Gastrocnemius medialis (tissue), 4 donors: ENCODE measurements at regions not wholly inside any gene's neighbourhood (a gene's known extent, or its start where the extent isn't known, plus 50 kb on each side); places are given as distances from the start of the nearest gene placed in this dataset.
"Not testable (repeated sequence)": the region's sequence is repeated elsewhere in the genome, so short reads cannot be mapped to it uniquely, and the experiment has no call there.

ENCODE experiments used
- CTCF ChIP-seq, 5 experiments: fragments of 450-650 bp in 3 of 5; fragments of 200-600 bp in 2 of 5; sonication (generic) in 2 of 5; IDR thresholded peaks in 4 of 5; conservative IDR thresholded peaks in 1 of 5; 1 replicate in 4 of 5; 2 replicates in 1 of 5; pipeline ENCODE4 v1.5.1; 2016 to 2019; ENCODE audit warnings: antibody characterized with exemption in 5 of 5, mild to moderate bottlenecking in 3 of 5, moderate library complexity in 3 of 5
- POLR2A ChIP-seq, 2 donors: fragments of 450-650 bp; IDR thresholded peaks; one replicate each; pipeline ENCODE4 v1.6.1; 2017; ENCODE audit warnings: antibody characterized with exemption in 2 of 2, mild to moderate bottlenecking in 2 of 2, moderate library complexity in 2 of 2

DNA sequence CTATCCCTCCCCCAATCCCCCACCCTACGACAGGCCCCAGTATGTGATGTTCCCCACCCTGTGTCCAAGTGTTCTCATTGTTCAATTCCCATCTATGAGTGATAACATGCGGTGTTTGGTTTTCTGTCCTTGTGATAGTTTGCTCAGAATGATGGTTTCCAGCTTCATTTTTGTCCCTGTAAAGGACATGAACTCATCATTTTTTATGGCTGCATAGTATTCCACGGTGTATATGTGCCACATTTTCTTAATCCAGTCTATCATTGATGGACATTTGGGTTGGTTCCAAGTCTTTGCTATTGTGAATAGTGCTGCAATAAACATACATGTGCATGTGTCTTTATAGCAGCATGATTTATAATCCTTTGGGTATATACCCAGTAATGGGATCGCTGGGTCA, 81.7 kb upstream of the TAF11L2 start:
- TF ChIP-seq CTCF (IDR thresholded peaks at IDR 0.05 in 4 of 5, conservative IDR thresholded peaks at IDR 0.05 in 1 of 5); POLR2A (IDR thresholded peaks at IDR 0.05): not testable (repeated sequence)
